ENCODE measurements at regions not wholly inside any gene's neighbourhood (a gene's known extent, or its start where the extent isn't known, plus 50 kb on each side); places are given as distances from the start of the nearest gene placed in this dataset.

GRCh38 chr12:126268222-126268621, 1203.0 kb downstream of the AACS start:
- Histone ChIP-seq H3F3A (ENCODE audit: insufficient read depth, low read length, poor library complexity, severe bottlenecking) (no peaks in the 10 kb centered on the region), H3K79me2 (replicated peaks; ENCODE audit: insufficient read depth, low read length) (no peaks in the 10 kb centered on the region), H3K9ac (ENCODE audit: low read length) (no peak overlapping the region), H3K36me3 (ENCODE audit: insufficient read depth, low read length) (no peaks in the 10 kb centered on the region), H4K20me1 (ENCODE audit: insufficient read depth) (no peaks in the 10 kb centered on the region), H3K27ac (ENCODE audit: low read length) (no peak overlapping the region), H2AFZ (ENCODE audit: low read depth, low read length) (no peak overlapping the region), H3K9me2 (ENCODE audit: insufficient read depth, low read length) (no peaks in the 10 kb centered on the region), H3K27me3 (ENCODE audit: insufficient read depth, low read depth, low read length) (no peaks in the 10 kb centered on the region), H3K4me2 (ENCODE audit: low read length) (no peak overlapping the region), H3K9me3 (ENCODE audit: low read length) (no peaks in the 10 kb centered on the region), H3K4me3 (ENCODE audit: low read length) (no peak overlapping the region)
- no peak for TF ChIP-seq EP300 (conservative IDR thresholded peaks at IDR 0.05; ENCODE audit: poor library complexity, severe bottlenecking)
- no peak for TF ChIP-seq POLR2AphosphoS5 (IDR thresholded peaks at IDR 0.05)
- TF ChIP-seq RAD21 (conservative IDR thresholded peaks at IDR 0.05) = no peak
- TF ChIP-seq, protein P1, sequence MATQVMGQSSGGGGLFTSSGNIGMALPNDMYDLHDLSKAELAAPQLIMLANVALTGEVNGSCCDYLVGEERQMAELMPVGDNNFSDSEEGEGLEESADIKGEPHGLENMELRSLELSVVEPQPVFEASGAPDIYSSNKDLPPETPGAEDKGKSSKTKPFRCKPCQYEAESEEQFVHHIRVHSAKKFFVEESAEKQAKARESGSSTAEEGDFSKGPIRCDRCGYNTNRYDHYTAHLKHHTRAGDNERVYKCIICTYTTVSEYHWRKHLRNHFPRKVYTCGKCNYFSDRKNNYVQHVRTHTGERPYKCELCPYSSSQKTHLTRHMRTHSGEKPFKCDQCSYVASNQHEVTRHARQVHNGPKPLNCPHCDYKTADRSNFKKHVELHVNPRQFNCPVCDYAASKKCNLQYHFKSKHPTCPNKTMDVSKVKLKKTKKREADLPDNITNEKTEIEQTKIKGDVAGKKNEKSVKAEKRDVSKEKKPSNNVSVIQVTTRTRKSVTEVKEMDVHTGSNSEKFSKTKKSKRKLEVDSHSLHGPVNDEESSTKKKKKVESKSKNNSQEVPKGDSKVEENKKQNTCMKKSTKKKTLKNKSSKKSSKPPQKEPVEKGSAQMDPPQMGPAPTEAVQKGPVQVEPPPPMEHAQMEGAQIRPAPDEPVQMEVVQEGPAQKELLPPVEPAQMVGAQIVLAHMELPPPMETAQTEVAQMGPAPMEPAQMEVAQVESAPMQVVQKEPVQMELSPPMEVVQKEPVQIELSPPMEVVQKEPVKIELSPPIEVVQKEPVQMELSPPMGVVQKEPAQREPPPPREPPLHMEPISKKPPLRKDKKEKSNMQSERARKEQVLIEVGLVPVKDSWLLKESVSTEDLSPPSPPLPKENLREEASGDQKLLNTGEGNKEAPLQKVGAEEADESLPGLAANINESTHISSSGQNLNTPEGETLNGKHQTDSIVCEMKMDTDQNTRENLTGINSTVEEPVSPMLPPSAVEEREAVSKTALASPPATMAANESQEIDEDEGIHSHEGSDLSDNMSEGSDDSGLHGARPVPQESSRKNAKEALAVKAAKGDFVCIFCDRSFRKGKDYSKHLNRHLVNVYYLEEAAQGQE (IDR thresholded peaks at IDR 0.05; ENCODE audit: borderline replicate concordance) = no peak
- TF ChIP-seq, protein P2, sequence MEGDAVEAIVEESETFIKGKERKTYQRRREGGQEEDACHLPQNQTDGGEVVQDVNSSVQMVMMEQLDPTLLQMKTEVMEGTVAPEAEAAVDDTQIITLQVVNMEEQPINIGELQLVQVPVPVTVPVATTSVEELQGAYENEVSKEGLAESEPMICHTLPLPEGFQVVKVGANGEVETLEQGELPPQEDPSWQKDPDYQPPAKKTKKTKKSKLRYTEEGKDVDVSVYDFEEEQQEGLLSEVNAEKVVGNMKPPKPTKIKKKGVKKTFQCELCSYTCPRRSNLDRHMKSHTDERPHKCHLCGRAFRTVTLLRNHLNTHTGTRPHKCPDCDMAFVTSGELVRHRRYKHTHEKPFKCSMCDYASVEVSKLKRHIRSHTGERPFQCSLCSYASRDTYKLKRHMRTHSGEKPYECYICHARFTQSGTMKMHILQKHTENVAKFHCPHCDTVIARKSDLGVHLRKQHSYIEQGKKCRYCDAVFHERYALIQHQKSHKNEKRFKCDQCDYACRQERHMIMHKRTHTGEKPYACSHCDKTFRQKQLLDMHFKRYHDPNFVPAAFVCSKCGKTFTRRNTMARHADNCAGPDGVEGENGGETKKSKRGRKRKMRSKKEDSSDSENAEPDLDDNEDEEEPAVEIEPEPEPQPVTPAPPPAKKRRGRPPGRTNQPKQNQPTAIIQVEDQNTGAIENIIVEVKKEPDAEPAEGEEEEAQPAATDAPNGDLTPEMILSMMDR (IDR thresholded peaks at IDR 0.05; ENCODE audit: poor library complexity, severe bottlenecking) = no peak
- TF ChIP-seq SMC3 (conservative IDR thresholded peaks at IDR 0.05; ENCODE audit: poor library complexity) = no peak
- TF ChIP-seq EZH2 (IDR thresholded peaks at IDR 0.05; ENCODE audit: borderline replicate concordance, insufficient read depth, low read length, poor library complexity, severe bottlenecking) = no peak
- TF ChIP-seq TAF1 (IDR thresholded peaks at IDR 0.05; ENCODE audit: low read depth) = no peak
- TF ChIP-seq MXI1 (conservative IDR thresholded peaks at IDR 0.05; ENCODE audit: poor library complexity, severe bottlenecking) = no peak

DNA sequence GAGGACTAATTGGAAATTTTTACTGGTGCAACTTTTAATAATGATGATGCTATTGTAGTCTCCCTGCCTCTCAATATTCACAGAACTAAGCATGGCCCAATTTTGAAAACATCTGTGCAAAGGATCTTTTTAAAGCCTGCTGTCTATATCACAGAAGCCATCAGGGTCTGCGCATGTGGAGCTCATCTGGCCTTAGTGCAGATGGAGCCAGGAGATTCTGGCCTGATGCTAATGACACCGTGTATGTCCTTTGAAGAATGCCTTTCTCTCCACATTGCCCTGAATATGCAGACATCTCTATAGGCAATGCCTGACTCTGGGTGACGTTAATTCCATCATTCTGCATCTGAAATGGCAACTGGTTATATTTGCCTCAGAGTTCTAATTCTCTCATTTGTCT, 1205.9 kb downstream of the AACS start:
- no peak for TF ChIP-seq EP300 (conservative IDR thresholded peaks at IDR 0.05; ENCODE audit: poor library complexity, severe bottlenecking)
- no peaks in the 10 kb centered on the region for H3K36me3 ChIP-seq (ENCODE audit: insufficient read depth, low read length)

DNA sequence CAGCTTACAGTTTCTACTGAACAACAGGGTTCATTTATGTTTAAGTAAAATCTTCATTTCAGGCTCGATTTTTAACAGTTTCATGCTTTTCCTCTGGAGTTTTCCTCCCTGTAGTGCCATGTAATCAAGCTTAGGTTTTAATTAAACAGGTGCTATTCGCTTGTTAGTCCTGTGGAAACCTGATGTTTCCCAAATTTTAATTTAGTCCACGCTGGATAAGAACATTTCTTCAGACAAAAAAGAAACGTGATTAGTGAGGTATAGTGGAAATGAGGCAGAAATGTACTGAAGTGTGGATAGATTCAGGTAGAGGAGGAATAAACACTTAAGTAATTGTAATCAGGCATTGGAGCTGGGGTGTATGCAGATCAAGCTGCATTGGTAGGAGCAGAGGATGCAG, 1217.5 kb downstream of the AACS start:
- Histone ChIP-seq H3K27ac (ENCODE audit: low read length) (no peak overlapping the region), H2AFZ (ENCODE audit: low read depth, low read length) (no peak overlapping the region), H3K36me3 (ENCODE audit: insufficient read depth, low read length) (no peaks in the 10 kb centered on the region), H3F3A (ENCODE audit: insufficient read depth, low read length, poor library complexity, severe bottlenecking) (no peaks in the 10 kb centered on the region), H3K4me2 (ENCODE audit: low read length) (no peak overlapping the region), H4K20me1 (ENCODE audit: insufficient read depth) (no peaks in the 10 kb centered on the region), H3K9ac (ENCODE audit: low read length) (no peak overlapping the region), H3K9me3 (ENCODE audit: low read length) (no peaks in the 10 kb centered on the region), H3K79me2 (replicated peaks; ENCODE audit: insufficient read depth, low read length) (no peaks in the 10 kb centered on the region), H3K27me3 (ENCODE audit: insufficient read depth, low read depth, low read length) (no peaks in the 10 kb centered on the region), H3K4me3 (ENCODE audit: low read length) (no peak overlapping the region), H3K9me2 (ENCODE audit: insufficient read depth, low read length) (no peaks in the 10 kb centered on the region)
- TF ChIP-seq TAF1 (IDR thresholded peaks at IDR 0.05; ENCODE audit: low read depth) = no peak
- TF ChIP-seq, protein P2 (IDR thresholded peaks at IDR 0.05; ENCODE audit: poor library complexity, severe bottlenecking) = no peak
- no peak for TF ChIP-seq EP300 (conservative IDR thresholded peaks at IDR 0.05; ENCODE audit: poor library complexity, severe bottlenecking)
- TF ChIP-seq MXI1 (conservative IDR thresholded peaks at IDR 0.05; ENCODE audit: poor library complexity, severe bottlenecking) = no peak
- no peak for TF ChIP-seq POLR2AphosphoS5 (IDR thresholded peaks at IDR 0.05)
- TF ChIP-seq, protein P1 (IDR thresholded peaks at IDR 0.05; ENCODE audit: borderline replicate concordance) = no peak
- TF ChIP-seq EZH2 (IDR thresholded peaks at IDR 0.05; ENCODE audit: borderline replicate concordance, insufficient read depth, low read length, poor library complexity, severe bottlenecking) = no peak
- TF ChIP-seq SMC3 (conservative IDR thresholded peaks at IDR 0.05; ENCODE audit: poor library complexity) = no peak
- TF ChIP-seq RAD21 (conservative IDR thresholded peaks at IDR 0.05) = no peak

More for the DNA sequence above, 1205.9 kb downstream of the AACS start:
- Histone ChIP-seq H3K27me3 (ENCODE audit: insufficient read depth, low read depth, low read length) (no peaks in the 10 kb centered on the region), H4K20me1 (ENCODE audit: insufficient read depth) (no peaks in the 10 kb centered on the region), H3K9me3 (ENCODE audit: low read length) (no peaks in the 10 kb centered on the region), H3K4me2 (ENCODE audit: low read length) (no peak overlapping the region), H3K9ac (ENCODE audit: low read length) (no peak overlapping the region), H2AFZ (ENCODE audit: low read depth, low read length) (no peak overlapping the region), H3F3A (ENCODE audit: insufficient read depth, low read length, poor library complexity, severe bottlenecking) (no peaks in the 10 kb centered on the region), H3K9me2 (ENCODE audit: insufficient read depth, low read length) (no peaks in the 10 kb centered on the region), H3K27ac (ENCODE audit: low read length) (no peak overlapping the region), H3K79me2 (replicated peaks; ENCODE audit: insufficient read depth, low read length) (no peaks in the 10 kb centered on the region), H3K4me3 (ENCODE audit: low read length) (no peak overlapping the region)
